ENCODE measurements at regions not wholly inside any gene's neighbourhood (a gene's known extent, or its start where the extent isn't known, plus 50 kb on each side); places are given as distances from the start of the nearest gene placed in this dataset.

DNA sequence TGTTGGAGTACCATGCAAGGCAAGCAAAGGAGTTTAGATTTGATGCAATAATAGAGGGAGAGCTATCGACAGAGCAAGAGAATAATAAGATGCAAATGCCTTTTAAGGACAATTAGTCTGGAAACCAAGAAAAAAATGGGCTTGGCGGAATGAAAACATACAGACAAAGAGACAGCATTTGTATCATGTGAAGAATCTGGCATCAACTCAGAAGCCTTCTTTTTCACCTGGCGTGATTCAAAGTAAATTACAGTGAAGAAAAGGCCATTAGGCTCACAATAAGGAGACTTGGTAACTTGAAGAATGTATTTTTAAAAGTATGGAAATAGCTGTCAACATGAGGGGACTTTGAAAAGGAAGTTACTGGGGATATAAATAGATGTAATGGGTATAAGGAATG lies 521.2 kb upstream of the GOLIM4 start:
- H3K27me3 ChIP-seq (ENCODE audit: insufficient read depth, low read depth, low read length), result no peaks in the 10 kb centered on the region
- H3F3A ChIP-seq (ENCODE audit: insufficient read depth, low read length, poor library complexity, severe bottlenecking), result no peaks in the 10 kb centered on the region
- H3K4me3 ChIP-seq (ENCODE audit: low read length), result no peak overlapping the region
- no peak overlapping the region for H3K27ac ChIP-seq (ENCODE audit: low read length)
- no peak overlapping the region for H2AFZ ChIP-seq (ENCODE audit: low read depth, low read length)
- H4K20me1 ChIP-seq (ENCODE audit: insufficient read depth), result no peaks in the 10 kb centered on the region
- H3K79me2 ChIP-seq (replicated peaks; ENCODE audit: insufficient read depth, low read length), result no peaks in the 10 kb centered on the region
- H3K9ac ChIP-seq (ENCODE audit: low read length), result no peak overlapping the region
- H3K9me2 ChIP-seq (ENCODE audit: insufficient read depth, low read length), result no peaks in the 10 kb centered on the region
- peak overlapping the region; percentile 4 for H3K4me2 ChIP-seq (ENCODE audit: low read length)
- no peaks in the 10 kb centered on the region for H3K36me3 ChIP-seq (ENCODE audit: insufficient read depth, low read length)
- TF ChIP-seq SMC3 (conservative IDR thresholded peaks at IDR 0.05; ENCODE audit: poor library complexity) (no peak), EP300 (conservative IDR thresholded peaks at IDR 0.05; ENCODE audit: poor library complexity, severe bottlenecking) (no peak), EZH2 (IDR thresholded peaks at IDR 0.05; ENCODE audit: borderline replicate concordance, insufficient read depth, low read length, poor library complexity, severe bottlenecking) (no peak), TAF1 (IDR thresholded peaks at IDR 0.05; ENCODE audit: low read depth) (no peak), MXI1 (conservative IDR thresholded peaks at IDR 0.05; ENCODE audit: poor library complexity, severe bottlenecking) (no peak), CTCF (IDR thresholded peaks at IDR 0.05; ENCODE audit: poor library complexity, severe bottlenecking) (no peak), RAD21 (conservative IDR thresholded peaks at IDR 0.05) (no peak), POLR2AphosphoS5 (IDR thresholded peaks at IDR 0.05) (no peak)
- TF ChIP-seq, protein P1, sequence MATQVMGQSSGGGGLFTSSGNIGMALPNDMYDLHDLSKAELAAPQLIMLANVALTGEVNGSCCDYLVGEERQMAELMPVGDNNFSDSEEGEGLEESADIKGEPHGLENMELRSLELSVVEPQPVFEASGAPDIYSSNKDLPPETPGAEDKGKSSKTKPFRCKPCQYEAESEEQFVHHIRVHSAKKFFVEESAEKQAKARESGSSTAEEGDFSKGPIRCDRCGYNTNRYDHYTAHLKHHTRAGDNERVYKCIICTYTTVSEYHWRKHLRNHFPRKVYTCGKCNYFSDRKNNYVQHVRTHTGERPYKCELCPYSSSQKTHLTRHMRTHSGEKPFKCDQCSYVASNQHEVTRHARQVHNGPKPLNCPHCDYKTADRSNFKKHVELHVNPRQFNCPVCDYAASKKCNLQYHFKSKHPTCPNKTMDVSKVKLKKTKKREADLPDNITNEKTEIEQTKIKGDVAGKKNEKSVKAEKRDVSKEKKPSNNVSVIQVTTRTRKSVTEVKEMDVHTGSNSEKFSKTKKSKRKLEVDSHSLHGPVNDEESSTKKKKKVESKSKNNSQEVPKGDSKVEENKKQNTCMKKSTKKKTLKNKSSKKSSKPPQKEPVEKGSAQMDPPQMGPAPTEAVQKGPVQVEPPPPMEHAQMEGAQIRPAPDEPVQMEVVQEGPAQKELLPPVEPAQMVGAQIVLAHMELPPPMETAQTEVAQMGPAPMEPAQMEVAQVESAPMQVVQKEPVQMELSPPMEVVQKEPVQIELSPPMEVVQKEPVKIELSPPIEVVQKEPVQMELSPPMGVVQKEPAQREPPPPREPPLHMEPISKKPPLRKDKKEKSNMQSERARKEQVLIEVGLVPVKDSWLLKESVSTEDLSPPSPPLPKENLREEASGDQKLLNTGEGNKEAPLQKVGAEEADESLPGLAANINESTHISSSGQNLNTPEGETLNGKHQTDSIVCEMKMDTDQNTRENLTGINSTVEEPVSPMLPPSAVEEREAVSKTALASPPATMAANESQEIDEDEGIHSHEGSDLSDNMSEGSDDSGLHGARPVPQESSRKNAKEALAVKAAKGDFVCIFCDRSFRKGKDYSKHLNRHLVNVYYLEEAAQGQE (IDR thresholded peaks at IDR 0.05; ENCODE audit: borderline replicate concordance), result no peak
- no peaks in the 10 kb centered on the region for H3K9me3 ChIP-seq (ENCODE audit: low read length)

- Histone ChIP-seq H3K36me3 (ENCODE audit: insufficient read depth, low read length) (no peaks in the 10 kb centered on the region), H2AFZ (ENCODE audit: low read depth, low read length) (no peak overlapping the region), H3F3A (ENCODE audit: insufficient read depth, low read length, poor library complexity, severe bottlenecking) (no peaks in the 10 kb centered on the region), H3K9me2 (ENCODE audit: insufficient read depth, low read length) (no peaks in the 10 kb centered on the region), H3K27me3 (ENCODE audit: insufficient read depth, low read depth, low read length) (no peaks in the 10 kb centered on the region), H3K27ac (ENCODE audit: low read length) (no peak overlapping the region), H3K9ac (ENCODE audit: low read length) (no peak overlapping the region), H4K20me1 (ENCODE audit: insufficient read depth) (no peaks in the 10 kb centered on the region), H3K79me2 (replicated peaks; ENCODE audit: insufficient read depth, low read length) (no peaks in the 10 kb centered on the region), H3K9me3 (ENCODE audit: low read length) (no peaks in the 10 kb centered on the region), H3K4me2 (ENCODE audit: low read length) (no peak overlapping the region), H3K4me3 (ENCODE audit: low read length) (no peak overlapping the region)
- no peak for TF ChIP-seq EP300 (conservative IDR thresholded peaks at IDR 0.05; ENCODE audit: poor library complexity, severe bottlenecking)
- TF ChIP-seq CTCF (IDR thresholded peaks at IDR 0.05; ENCODE audit: poor library complexity, severe bottlenecking), result no peak
- TF ChIP-seq, protein P1 (IDR thresholded peaks at IDR 0.05; ENCODE audit: borderline replicate concordance), result no peak
- TF ChIP-seq MXI1 (conservative IDR thresholded peaks at IDR 0.05; ENCODE audit: poor library complexity, severe bottlenecking), result no peak
- no peak for TF ChIP-seq EZH2 (IDR thresholded peaks at IDR 0.05; ENCODE audit: borderline replicate concordance, insufficient read depth, low read length, poor library complexity, severe bottlenecking)
- TF ChIP-seq POLR2AphosphoS5 (IDR thresholded peaks at IDR 0.05), result no peak
- TF ChIP-seq TAF1 (IDR thresholded peaks at IDR 0.05; ENCODE audit: low read depth), result no peak
Measured at GRCh38 chr3:168615493-168616020, 519.8 kb upstream of the GOLIM4 start.
